GM12878 (cell line): ENCODE measurements at regions not wholly inside any gene's neighbourhood (a gene's known extent, or its start where the extent isn't known, plus 50 kb on each side); places are given as distances from the start of the nearest gene placed in this dataset.

ENCODE experiments used
- BHLHE40 ChIP-seq, 2 experiments: fragments of 450-650 bp in 1 of 2; IDR thresholded peaks; 2 replicates each; pipeline ENCODE4 v1.6.1; 2011 to 2017; ENCODE audit warnings: low read depth in 2 of 2, borderline replicate concordance in 1 of 2, improper control_type of control experiment in 1 of 2, low read length in 1 of 2, mild to moderate bottlenecking in 1 of 2
- BMI1 ChIP-seq: fragments of 450-650 bp; IDR thresholded peaks from 2 replicates; pipeline ENCODE4 v1.6.1; 2016; ENCODE audit warnings: mild to moderate bottlenecking, moderate library complexity, borderline replicate concordance
- BRCA1 ChIP-seq: IDR thresholded peaks from 2 replicates; pipeline ENCODE4 v1.6.1; 2011; ENCODE audit warnings: low read depth, low read length, improper control_type of control experiment
- CHD1 ChIP-seq: IDR thresholded peaks from 2 replicates; pipeline ENCODE4 v1.6.1; 2012; ENCODE audit warnings: low read depth, low read length, improper control_type of control experiment
- DPF2 ChIP-seq: fragments of 450-650 bp; IDR thresholded peaks from 2 replicates; pipeline ENCODE4 v1.6.1; 2017; ENCODE audit warnings: mild to moderate bottlenecking
- EED ChIP-seq: sonication (generic); IDR thresholded peaks from 2 replicates; pipeline ENCODE4 v1.6.1; 2016; ENCODE audit warnings: antibody characterized with exemption, low read depth
- ESRRA ChIP-seq: IDR thresholded peaks from 2 replicates; pipeline ENCODE4 v1.6.1; 2012; ENCODE audit warnings: mild to moderate bottlenecking, low read length, improper control_type of control experiment
- ETV6 ChIP-seq, 2 experiments: fragments of 450-650 bp in 1 of 2; IDR thresholded peaks in 1 of 2; conservative IDR thresholded peaks in 1 of 2; 2 replicates each; pipeline ENCODE4 v1.6.1; 2014; ENCODE audit warnings: antibody characterized with exemption in 1 of 2, borderline replicate concordance in 1 of 2, low read depth in 1 of 2, mild to moderate bottlenecking in 1 of 2, moderate library complexity in 1 of 2
- EZH2 ChIP-seq: IDR thresholded peaks from 2 replicates; pipeline ENCODE4 v1.6.1; 2012; ENCODE audit warnings: low read depth, mild to moderate bottlenecking, control low read depth, inconsistent platforms, low read length, borderline replicate concordance; ENCODE audit not compliant: control insufficient read depth
- FOS ChIP-seq: IDR thresholded peaks from 3 replicates; pipeline ENCODE4 v1.6.1; 2011; ENCODE audit warnings: borderline replicate concordance; ENCODE audit not compliant: insufficient read length; ENCODE audit errors: extremely low read depth
- FOXK2 ChIP-seq: fragments of 450-650 bp; IDR thresholded peaks from 2 replicates; pipeline ENCODE4 v1.6.1; 2017; ENCODE audit warnings: mild to moderate bottlenecking, moderate library complexity
- FOXM1 ChIP-seq: IDR thresholded peaks from 2 replicates; pipeline ENCODE4 v1.6.1; 2012; ENCODE audit warnings: low read depth, mild to moderate bottlenecking, inconsistent platforms, low read length, moderate library complexity
- JUNB ChIP-seq: IDR thresholded peaks from 2 replicates; pipeline ENCODE4 v1.6.1; 2016; ENCODE audit warnings: antibody characterized with exemption, mild to moderate bottlenecking
- NFYA ChIP-seq: IDR thresholded peaks from 2 replicates; pipeline ENCODE4 v1.6.1; 2011; ENCODE audit warnings: low read depth, mild to moderate bottlenecking, low read length, improper control_type of control experiment, borderline replicate concordance
- PAX5 ChIP-seq: IDR thresholded peaks from 2 replicates; pipeline ENCODE4 v1.6.1; 2011; ENCODE audit warnings: low read depth, low read length, borderline replicate concordance
- PAX8 ChIP-seq: fragments of 450-650 bp; IDR thresholded peaks from 2 replicates; pipeline ENCODE4 v1.6.1; 2017; ENCODE audit warnings: mild to moderate bottlenecking, moderate library complexity
- PML ChIP-seq: IDR thresholded peaks from 2 replicates; pipeline ENCODE4 v1.6.1; 2012; ENCODE audit warnings: low read length, inconsistent platforms
- SIN3A ChIP-seq: IDR thresholded peaks from 2 replicates; pipeline ENCODE4 v1.6.1; 2012; ENCODE audit warnings: low read depth, low read length, improper control_type of control experiment
- SREBF2 ChIP-seq: IDR thresholded peaks from 2 replicates; pipeline ENCODE4 v1.6.1; 2012; ENCODE audit warnings: mild to moderate bottlenecking, low read length
- SRF ChIP-seq, 2 experiments: IDR thresholded peaks; 2 replicates each; pipeline ENCODE4 v1.6.1; 2011; ENCODE audit warnings: low read depth in 2 of 2, low read length in 2 of 2, mild to moderate bottlenecking in 1 of 2, moderate library complexity in 1 of 2
- SUZ12 ChIP-seq: fragments of 200-600 bp; sonication (generic); IDR thresholded peaks from one replicate; pipeline ENCODE4 v1.6.1; 2018; ENCODE audit warnings: antibody characterized with exemption, mild to moderate bottlenecking; ENCODE audit not compliant: unreplicated experiment
- TCF7 ChIP-seq: IDR thresholded peaks from 2 replicates; pipeline ENCODE4 v1.6.1; 2014; ENCODE audit warnings: antibody characterized with exemption, borderline replicate concordance
- ZSCAN29 ChIP-seq: fragments of 450-650 bp; IDR thresholded peaks from 2 replicates; pipeline ENCODE4 v1.6.1; 2017; ENCODE audit warnings: mild to moderate bottlenecking, moderate library complexity
- TF ChIP-seq, protein P1 (sequence below): fragments of 450-650 bp; IDR thresholded peaks from 2 replicates; pipeline ENCODE4 v1.6.1; 2017; ENCODE audit warnings: mild to moderate bottlenecking, low read depth, inconsistent platforms; ENCODE audit not compliant: poor library complexity, severe bottlenecking
- TF ChIP-seq, protein P2 (sequence below): IDR thresholded peaks from 2 replicates; pipeline ENCODE4 v1.6.1; 2011; ENCODE audit warnings: mild to moderate bottlenecking, low read depth, low read length, moderate library complexity; ENCODE audit not compliant: insufficient replicate concordance
- TF ChIP-seq, protein P3 (sequence below): fragments of 450-650 bp; IDR thresholded peaks from 2 replicates; pipeline ENCODE4 v1.6.1; 2016; ENCODE audit warnings: mild to moderate bottlenecking

DNA sequence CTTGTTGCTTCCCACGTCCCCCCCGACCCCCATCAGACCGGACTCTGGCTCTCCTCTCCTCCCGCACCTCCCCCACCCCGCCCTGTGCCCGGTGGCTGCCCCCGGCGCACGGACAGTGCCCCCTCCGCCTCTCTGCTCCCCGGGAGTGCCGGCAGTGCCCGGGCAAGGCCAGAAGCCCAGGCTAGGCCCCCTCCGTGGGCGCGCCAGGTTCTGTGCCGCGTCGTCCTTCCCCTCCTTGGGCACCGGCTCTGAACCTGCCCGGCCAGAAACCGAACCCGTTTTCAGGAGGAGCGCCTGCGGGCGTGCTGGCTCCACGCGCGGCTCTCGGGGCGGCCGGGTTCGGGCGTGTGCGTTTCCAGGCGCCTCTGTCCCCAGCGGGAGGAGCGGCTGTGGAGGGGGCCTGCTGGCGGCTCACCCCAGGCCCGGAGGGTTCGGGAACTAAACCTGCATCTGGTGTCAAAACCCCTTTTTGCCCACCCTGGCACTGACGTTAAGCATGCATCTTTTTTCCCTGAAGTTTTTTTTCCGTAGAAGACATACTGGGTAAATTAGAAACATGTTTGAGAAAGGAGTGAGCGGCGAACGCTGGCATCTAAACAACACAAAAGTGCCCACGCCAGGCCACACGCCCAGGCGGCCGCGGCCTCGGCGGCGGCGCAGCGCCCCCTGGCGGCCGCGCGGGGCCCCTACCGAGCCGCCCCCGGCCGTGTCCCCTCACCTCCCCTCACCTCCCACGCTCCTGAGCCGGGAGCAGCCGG is 123.9 kb upstream of the SLC1A4 start (continued):
- TF ChIP-seq, protein P1, sequence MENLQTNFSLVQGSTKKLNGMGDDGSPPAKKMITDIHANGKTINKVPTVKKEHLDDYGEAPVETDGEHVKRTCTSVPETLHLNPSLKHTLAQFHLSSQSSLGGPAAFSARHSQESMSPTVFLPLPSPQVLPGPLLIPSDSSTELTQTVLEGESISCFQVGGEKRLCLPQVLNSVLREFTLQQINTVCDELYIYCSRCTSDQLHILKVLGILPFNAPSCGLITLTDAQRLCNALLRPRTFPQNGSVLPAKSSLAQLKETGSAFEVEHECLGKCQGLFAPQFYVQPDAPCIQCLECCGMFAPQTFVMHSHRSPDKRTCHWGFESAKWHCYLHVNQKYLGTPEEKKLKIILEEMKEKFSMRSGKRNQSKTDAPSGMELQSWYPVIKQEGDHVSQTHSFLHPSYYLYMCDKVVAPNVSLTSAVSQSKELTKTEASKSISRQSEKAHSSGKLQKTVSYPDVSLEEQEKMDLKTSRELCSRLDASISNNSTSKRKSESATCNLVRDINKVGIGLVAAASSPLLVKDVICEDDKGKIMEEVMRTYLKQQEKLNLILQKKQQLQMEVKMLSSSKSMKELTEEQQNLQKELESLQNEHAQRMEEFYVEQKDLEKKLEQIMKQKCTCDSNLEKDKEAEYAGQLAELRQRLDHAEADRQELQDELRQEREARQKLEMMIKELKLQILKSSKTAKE: no peak
- no peak for TF ChIP-seq NFYA
- TF ChIP-seq SRF (IDR thresholded peaks at IDR 0.05; ENCODE audit: low read depth in 2 of 2, low read length in 2 of 2): no peak
- TF ChIP-seq DPF2: peak; percentile 66; the same call in 1 of the 2 replicates
- TF ChIP-seq CHD1: no peak
- TF ChIP-seq ESRRA: no peak
- no peak for TF ChIP-seq BRCA1
- TF ChIP-seq BMI1: no peak
- TF ChIP-seq JUNB: no peak
- no peak for TF ChIP-seq ETV6 (conservative IDR thresholded peaks at IDR 0.05 in 1 of 2, IDR thresholded peaks at IDR 0.05 in 1 of 2; ENCODE audit: borderline replicate concordance in 1 of 2, low read depth in 1 of 2)
- TF ChIP-seq FOXM1: no peak
- TF ChIP-seq SUZ12: no peak
- TF ChIP-seq EED: no peak
- TF ChIP-seq EZH2: no peak
- no peak for TF ChIP-seq FOXK2
- TF ChIP-seq, protein P2, sequence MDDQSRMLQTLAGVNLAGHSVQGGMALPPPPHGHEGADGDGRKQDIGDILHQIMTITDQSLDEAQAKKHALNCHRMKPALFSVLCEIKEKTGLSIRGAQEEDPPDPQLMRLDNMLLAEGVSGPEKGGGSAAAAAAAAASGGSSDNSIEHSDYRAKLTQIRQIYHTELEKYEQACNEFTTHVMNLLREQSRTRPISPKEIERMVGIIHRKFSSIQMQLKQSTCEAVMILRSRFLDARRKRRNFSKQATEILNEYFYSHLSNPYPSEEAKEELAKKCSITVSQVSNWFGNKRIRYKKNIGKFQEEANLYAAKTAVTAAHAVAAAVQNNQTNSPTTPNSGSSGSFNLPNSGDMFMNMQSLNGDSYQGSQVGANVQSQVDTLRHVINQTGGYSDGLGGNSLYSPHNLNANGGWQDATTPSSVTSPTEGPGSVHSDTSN: no peak
- TF ChIP-seq FOS: no peak
- 0 out of 2 replicates have a peak, but pooled peaks have one; percentile 33 for TF ChIP-seq ZSCAN29
- TF ChIP-seq PML: no peak
- no peak for TF ChIP-seq TCF7
- no peak for TF ChIP-seq PAX8
- TF ChIP-seq BHLHE40 (IDR thresholded peaks at IDR 0.05; ENCODE audit: borderline replicate concordance in 1 of 2, low read depth in 2 of 2, low read length in 1 of 2): peak; percentile 7 to 31; a peak in 1 of 4 replicates
- no peak for TF ChIP-seq SREBF2
- TF ChIP-seq SIN3A: no peak
- no peak for TF ChIP-seq PAX5
- TF ChIP-seq, protein P3, sequence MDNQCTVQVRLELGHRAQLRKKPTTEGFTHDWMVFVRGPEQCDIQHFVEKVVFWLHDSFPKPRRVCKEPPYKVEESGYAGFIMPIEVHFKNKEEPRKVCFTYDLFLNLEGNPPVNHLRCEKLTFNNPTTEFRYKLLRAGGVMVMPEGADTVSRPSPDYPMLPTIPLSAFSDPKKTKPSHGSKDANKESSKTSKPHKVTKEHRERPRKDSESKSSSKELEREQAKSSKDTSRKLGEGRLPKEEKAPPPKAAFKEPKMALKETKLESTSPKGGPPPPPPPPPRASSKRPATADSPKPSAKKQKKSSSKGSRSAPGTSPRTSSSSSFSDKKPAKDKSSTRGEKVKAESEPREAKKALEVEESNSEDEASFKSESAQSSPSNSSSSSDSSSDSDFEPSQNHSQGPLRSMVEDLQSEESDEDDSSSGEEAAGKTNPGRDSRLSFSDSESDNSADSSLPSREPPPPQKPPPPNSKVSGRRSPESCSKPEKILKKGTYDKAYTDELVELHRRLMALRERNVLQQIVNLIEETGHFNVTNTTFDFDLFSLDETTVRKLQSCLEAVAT: 0 out of 2 replicates have a peak, but pooled peaks have one; percentile 12
